Hypothalamus (tissue), 51 donors: ENCODE measurements at regions not wholly inside any gene's neighbourhood (a gene's known extent, or its start where the extent isn't known, plus 50 kb on each side); places are given as distances from the start of the nearest gene placed in this dataset.
A peak's percentile ranks its signal among the peaks of the same experiment; 100 is the strongest.
"Not testable (repeated sequence)": the region's sequence is repeated elsewhere in the genome, so short reads cannot be mapped to it uniquely, and the experiment has no call there.

Source experiments
- DNase-seq, 51 donors: peaks; one replicate each; lab custom pipeline; 2025; lab: John Stamatoyannopoulos, UW

- no peak for DNase-seq
Observed at GRCh38 chr6:69489970-69490369, 306.8 kb downstream of the LMBRD1 start.

GRCh38 chr6:69487688-69488087, 309.1 kb downstream of the LMBRD1 start:
- DNase-seq: no peak

- DNase-seq: no peak
Observed at GRCh38 chr6:69466979-69467570, 329.7 kb downstream of the LMBRD1 start.

DNA sequence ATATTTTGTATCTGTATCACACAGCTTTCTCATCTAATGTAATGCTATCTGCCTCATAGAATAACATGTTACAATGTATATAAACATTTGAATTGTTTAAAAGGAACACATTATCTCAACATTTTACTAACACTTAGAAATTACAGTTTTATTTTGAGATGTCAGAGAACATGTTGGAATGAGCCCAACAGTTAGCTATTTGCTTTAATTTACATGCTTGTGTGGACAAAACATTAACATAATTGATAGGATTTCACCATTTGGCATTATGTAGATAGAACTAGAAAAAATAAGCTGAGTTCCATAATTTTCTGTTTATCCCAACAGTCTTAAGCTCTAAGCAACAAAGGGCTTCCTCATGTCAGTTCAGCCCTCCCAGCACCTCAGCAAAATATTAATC, 330.9 kb downstream of the LMBRD1 start:
- no peak for DNase-seq

DNA sequence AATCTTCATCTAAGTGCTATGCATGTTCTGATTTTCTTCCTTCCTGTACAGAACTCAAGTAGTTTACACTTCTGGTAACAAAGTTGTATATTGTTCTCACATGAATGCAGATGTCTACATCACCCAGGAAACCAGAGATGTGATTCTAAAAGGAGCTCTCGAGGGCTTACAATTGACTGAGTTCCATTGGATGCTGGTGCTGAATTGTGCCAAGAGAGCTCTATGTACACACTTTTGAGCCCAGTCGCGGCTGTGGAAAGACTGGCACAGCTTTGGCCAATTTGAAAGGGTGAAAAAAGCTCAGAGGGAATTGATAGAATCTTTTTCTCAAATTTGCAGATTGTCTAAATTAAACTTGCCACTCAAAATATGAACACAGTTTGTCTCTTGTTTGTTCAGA, 340.7 kb downstream of the LMBRD1 start:
- peak in 25 of 51 donors; percentile 0 to 69 (median 16) for DNase-seq

DNA sequence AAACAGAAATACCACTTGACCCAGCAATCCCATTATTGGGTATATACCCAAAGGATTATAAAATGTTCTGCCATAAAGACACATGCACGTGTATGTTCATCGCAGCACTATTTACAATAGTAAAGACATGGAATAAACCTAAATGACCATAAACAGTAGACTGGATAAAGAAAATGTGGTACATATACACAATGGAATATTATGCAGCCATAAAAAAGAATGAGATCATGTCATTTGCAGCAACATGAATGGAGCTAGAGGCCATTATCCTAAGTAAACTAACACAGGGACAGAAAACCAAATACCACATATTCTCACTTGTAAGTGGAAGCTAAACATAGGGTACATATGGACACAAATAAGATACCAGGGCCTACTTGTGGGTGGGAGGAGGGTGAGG, 342.2 kb downstream of the LMBRD1 start:
- DNase-seq: not testable (repeated sequence)

GRCh38 chr6:69450493-69450892, 346.3 kb downstream of the LMBRD1 start:
- not testable (repeated sequence) for DNase-seq

DNA sequence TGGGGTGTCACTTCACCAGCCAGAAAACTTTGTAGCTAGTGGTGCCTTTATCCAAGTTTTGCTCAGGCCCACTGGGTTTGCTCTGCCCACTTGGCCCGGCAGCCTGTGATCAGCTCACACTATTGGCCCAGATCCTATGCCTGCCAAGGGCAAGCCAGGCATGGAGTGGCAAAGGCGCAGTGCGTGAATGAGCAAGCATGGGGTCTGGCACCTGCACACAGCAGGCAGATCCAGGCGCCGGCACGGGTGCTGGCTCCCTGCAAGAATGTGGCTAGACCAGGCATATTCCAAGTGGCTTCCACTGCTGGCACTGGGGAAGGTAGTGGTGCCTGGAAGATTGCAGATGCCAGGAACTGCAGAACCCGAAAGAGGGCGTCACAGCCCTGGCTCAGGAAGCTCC, 346.9 kb downstream of the LMBRD1 start:
- no peak for DNase-seq
